Tongue (tissue), 1 donor: ENCODE measurements at regions not wholly inside any gene's neighbourhood (a gene's known extent, or its start where the extent isn't known, plus 50 kb on each side); places are given as distances from the start of the nearest gene placed in this dataset.

ENCODE experiments used
- DNase-seq: peaks from one replicate; pipeline ENCODE4 v3.0.0-alpha.2; 2015

GRCh38 chr1:208516780-208517179, 272.6 kb upstream of the PLXNA2 start:
- DNase-seq, result no peak

GRCh38 chr1:208520438-208521099, 276.4 kb upstream of the PLXNA2 start:
- DNase-seq, result no peak

GRCh38 chr1:208521534-208521933, 277.4 kb upstream of the PLXNA2 start:
- DNase-seq, result no peak

- DNase-seq, result no peak
Observed at GRCh38 chr1:208523007-208523406, 278.8 kb upstream of the PLXNA2 start.

GRCh38 chr1:208524376-208524775, 280.2 kb upstream of the PLXNA2 start:
- no peak for DNase-seq

- DNase-seq, result peak; percentile 56
Observed at GRCh38 chr1:208524925-208525324, 280.7 kb upstream of the PLXNA2 start.

- DNase-seq, result no peak
Observed at GRCh38 chr1:208525417-208525816, 281.2 kb upstream of the PLXNA2 start.

GRCh38 chr1:208526613-208527125, 282.5 kb upstream of the PLXNA2 start:
- DNase-seq, result no peak

- peak; percentile 49 for DNase-seq
Observed at GRCh38 chr1:208527156-208527555, 283.0 kb upstream of the PLXNA2 start.

GRCh38 chr1:208528578-208529240, 284.5 kb upstream of the PLXNA2 start:
- no peak for DNase-seq

- DNase-seq, result no peak
Observed at GRCh38 chr1:208531003-208531750, 287.0 kb upstream of the PLXNA2 start.

- DNase-seq, result no peak
Observed at GRCh38 chr1:208533746-208534598, 289.8 kb upstream of the PLXNA2 start.

- peak; percentile 82 for DNase-seq
Observed at GRCh38 chr1:208534599-208534897, 290.4 kb upstream of the PLXNA2 start.

- DNase-seq, result no peak
Observed at GRCh38 chr1:208534979-208535378, 290.8 kb upstream of the PLXNA2 start.

GRCh38 chr1:208535511-208535910, 291.3 kb upstream of the PLXNA2 start:
- DNase-seq, result peak; percentile 75

- no peak for DNase-seq
Observed at GRCh38 chr1:208536212-208536611, 292.0 kb upstream of the PLXNA2 start.

GRCh38 chr1:208537198-208537597, 293.0 kb upstream of the PLXNA2 start:
- no peak for DNase-seq

- DNase-seq, result no peak
Observed at GRCh38 chr1:208538078-208538477, 293.9 kb upstream of the PLXNA2 start.

GRCh38 chr1:208538587-208538986, 294.4 kb upstream of the PLXNA2 start:
- DNase-seq, result no peak

GRCh38 chr1:208540724-208541123, 296.5 kb upstream of the PLXNA2 start:
- DNase-seq, result no peak

GRCh38 chr1:208541225-208541855, 297.2 kb upstream of the PLXNA2 start:
- DNase-seq, result no peak

GRCh38 chr1:208542309-208542708, 298.1 kb upstream of the PLXNA2 start:
- DNase-seq, result no peak
